NT2/D1 (cell line): ENCODE measurements at regions not wholly inside any gene's neighbourhood (a gene's known extent, or its start where the extent isn't known, plus 50 kb on each side); places are given as distances from the start of the nearest gene placed in this dataset.

Experiments used
- YY1 ChIP-seq: IDR thresholded peaks from 2 replicates; pipeline ENCODE4 v1.6.1; 2011; ENCODE audit not compliant: insufficient read length, insufficient read depth
- ZNF274 ChIP-seq: IDR thresholded peaks from 2 replicates; pipeline ENCODE4 v1.6.1; 2011; ENCODE audit warnings: mild to moderate bottlenecking, low read depth, low read length

GRCh38 chrX:828411-828959 lies 197.9 kb downstream of the SHOX start:
- TF ChIP-seq YY1 (no peak), ZNF274 (no peak)
